ENCODE measurements at regions not wholly inside any gene's neighbourhood (a gene's known extent, or its start where the extent isn't known, plus 50 kb on each side); places are given as distances from the start of the nearest gene placed in this dataset.
"Not testable (repeated sequence)": the region's sequence is repeated elsewhere in the genome, so short reads cannot be mapped to it uniquely, and the experiment has no call there.

DNA sequence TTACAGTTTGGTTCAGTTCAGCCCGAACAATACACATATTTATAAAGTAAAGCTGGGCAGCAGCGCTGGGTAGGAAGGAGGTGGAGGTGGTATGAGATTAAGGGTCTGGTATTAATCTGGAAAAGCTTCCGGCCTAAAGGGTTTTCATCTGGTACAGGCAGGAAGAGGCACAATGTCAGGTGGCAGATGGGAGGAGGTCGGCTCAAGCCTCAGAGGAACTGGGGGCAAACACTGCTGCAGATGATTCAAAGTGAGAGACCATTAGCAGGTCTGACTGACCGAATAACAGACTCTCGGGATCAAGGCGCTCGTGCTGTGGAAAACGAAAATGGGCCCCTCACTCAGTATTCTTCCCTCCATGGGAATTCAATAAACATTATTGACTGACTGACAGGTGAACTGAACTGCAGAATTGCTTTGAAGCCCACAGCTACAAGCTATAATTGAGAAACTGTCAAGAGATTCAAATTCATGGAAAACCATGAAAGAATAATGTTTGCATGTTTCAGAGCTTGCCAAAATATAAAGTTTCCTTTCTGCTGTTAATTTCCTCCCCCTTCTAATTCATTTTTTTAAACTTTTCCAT lies 75.3 kb downstream of the TMEM167A start:
- Histone ChIP-seq H3K9me3 (ENCODE audit: low read length) (no peaks in the 10 kb centered on the region), H3K4me1 (ENCODE audit: insufficient read depth, low read length) (peaks cover 6% of the 10 kb centered on the region), H3K4me3 (ENCODE audit: low read length) (no peak overlapping the region), H3K36me3 (ENCODE audit: insufficient read depth, low read length) (no peaks in the 10 kb centered on the region), H2AFZ (ENCODE audit: low read depth, low read length) (no peak overlapping the region), H3K27me3 (ENCODE audit: insufficient read depth, low read length) (no peaks in the 10 kb centered on the region)

DNA sequence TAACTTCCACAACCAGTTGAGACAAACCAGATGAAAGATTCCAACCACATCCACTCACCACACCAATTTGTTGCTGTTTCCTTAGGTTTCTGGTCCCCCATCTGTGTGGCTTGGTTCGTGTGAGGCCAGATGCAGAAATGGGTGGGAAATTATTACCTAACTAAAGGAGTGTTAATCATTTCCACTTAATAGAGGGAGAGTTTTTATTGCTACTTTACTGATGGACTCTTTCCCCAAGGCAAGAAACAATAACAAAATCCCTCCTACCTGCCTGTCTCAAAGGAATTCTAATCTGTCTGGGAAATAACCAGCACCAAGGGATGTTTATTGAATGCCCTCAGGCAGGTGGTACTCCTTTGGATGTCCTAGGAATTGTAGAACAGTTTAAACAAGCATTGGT lies 76.3 kb downstream of the TMEM167A start:
- H3K27me3 ChIP-seq (ENCODE audit: insufficient read depth, low read length), result no peaks in the 10 kb centered on the region
- H3K9me3 ChIP-seq (ENCODE audit: low read length), result no peaks in the 10 kb centered on the region
- no peak overlapping the region for H2AFZ ChIP-seq (ENCODE audit: low read depth, low read length)
- H3K4me1 ChIP-seq (ENCODE audit: insufficient read depth, low read length), result peaks cover 6% of the 10 kb centered on the region
- no peak overlapping the region for H3K4me3 ChIP-seq (ENCODE audit: low read length)
- H3K36me3 ChIP-seq (ENCODE audit: insufficient read depth, low read length), result no peaks in the 10 kb centered on the region

DNA sequence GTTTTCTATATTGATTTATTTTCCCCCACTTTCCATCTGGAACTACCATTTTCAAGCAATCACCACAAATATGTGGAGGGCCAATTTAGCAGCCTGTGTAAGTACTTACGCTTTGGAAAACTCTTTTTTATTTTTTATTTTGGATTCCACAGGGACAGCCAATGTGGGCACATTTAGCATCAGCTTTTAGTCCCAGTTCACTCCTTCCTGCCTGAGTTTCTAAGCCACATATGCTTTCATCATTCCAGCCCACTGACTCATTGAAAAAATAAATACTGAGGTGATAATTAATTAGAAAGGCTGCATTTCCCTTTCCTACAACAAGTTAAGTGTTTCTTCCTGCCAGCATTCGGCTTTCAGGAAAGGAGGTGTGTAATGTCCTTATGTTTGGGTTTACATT lies 76.8 kb downstream of the TMEM167A start:
- H3K36me3 ChIP-seq (ENCODE audit: insufficient read depth, low read length), result no peaks in the 10 kb centered on the region
- no peak overlapping the region for H3K4me3 ChIP-seq (ENCODE audit: low read length)
- no peaks in the 10 kb centered on the region for H3K27me3 ChIP-seq (ENCODE audit: insufficient read depth, low read length)
- peaks cover 6% of the 10 kb centered on the region for H3K4me1 ChIP-seq (ENCODE audit: insufficient read depth, low read length)
- H2AFZ ChIP-seq (ENCODE audit: low read depth, low read length), result no peak overlapping the region
- no peaks in the 10 kb centered on the region for H3K9me3 ChIP-seq (ENCODE audit: low read length)

DNA sequence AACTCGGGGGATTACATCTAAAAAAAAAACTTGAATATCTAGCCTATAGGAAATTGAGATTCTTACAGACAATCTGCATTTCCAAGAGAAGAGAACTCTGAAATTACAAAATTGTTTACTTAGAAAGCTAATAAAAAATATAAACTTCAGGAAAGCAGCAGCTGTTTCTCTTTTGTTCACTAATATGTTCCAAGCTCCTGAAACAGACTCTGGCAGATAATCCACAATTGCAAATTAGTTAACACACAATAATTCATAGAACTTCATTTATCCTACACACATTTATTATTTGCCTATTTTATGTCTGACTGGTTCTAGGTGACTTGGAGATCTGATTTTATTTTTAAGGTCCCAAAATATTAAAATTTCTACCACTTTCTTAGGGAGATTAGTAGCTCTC lies 83.8 kb downstream of the TMEM167A start:
- H3K9me3 ChIP-seq (ENCODE audit: low read length), result no peaks in the 10 kb centered on the region
- H3K4me3 ChIP-seq (ENCODE audit: low read length), result no peak overlapping the region
- no peaks in the 10 kb centered on the region for H3K4me1 ChIP-seq (ENCODE audit: insufficient read depth, low read length)
- H3K27me3 ChIP-seq (ENCODE audit: insufficient read depth, low read length), result no peaks in the 10 kb centered on the region
- no peak overlapping the region for H2AFZ ChIP-seq (ENCODE audit: low read depth, low read length)
- H3K36me3 ChIP-seq (ENCODE audit: insufficient read depth, low read length), result no peaks in the 10 kb centered on the region

GRCh38 chr5:82992646-82993045 lies 84.5 kb downstream of the TMEM167A start:
- Histone ChIP-seq H3K4me3 (ENCODE audit: low read length) (no peak overlapping the region), H2AFZ (ENCODE audit: low read depth, low read length) (no peak overlapping the region), H3K27me3 (ENCODE audit: insufficient read depth, low read length) (no peaks in the 10 kb centered on the region), H3K4me1 (ENCODE audit: insufficient read depth, low read length) (no peaks in the 10 kb centered on the region), H3K36me3 (ENCODE audit: insufficient read depth, low read length) (no peaks in the 10 kb centered on the region), H3K9me3 (ENCODE audit: low read length) (no peaks in the 10 kb centered on the region)

GRCh38 chr5:82991678-82992323 lies 85.4 kb downstream of the TMEM167A start:
- H2AFZ ChIP-seq (ENCODE audit: low read depth, low read length), result no peak overlapping the region
- H3K9me3 ChIP-seq (ENCODE audit: low read length), result no peaks in the 10 kb centered on the region
- no peaks in the 10 kb centered on the region for H3K4me1 ChIP-seq (ENCODE audit: insufficient read depth, low read length)
- H3K36me3 ChIP-seq (ENCODE audit: insufficient read depth, low read length), result no peaks in the 10 kb centered on the region
- no peak overlapping the region for H3K4me3 ChIP-seq (ENCODE audit: low read length)
- H3K27me3 ChIP-seq (ENCODE audit: insufficient read depth, low read length), result no peaks in the 10 kb centered on the region

GRCh38 chr5:82991059-82991458 lies 86.1 kb downstream of the TMEM167A start:
- no peaks in the 10 kb centered on the region for H3K36me3 ChIP-seq (ENCODE audit: insufficient read depth, low read length)
- H3K9me3 ChIP-seq (ENCODE audit: low read length), result no peaks in the 10 kb centered on the region
- H3K4me1 ChIP-seq (ENCODE audit: insufficient read depth, low read length), result peaks cover 2% of the 10 kb centered on the region
- H3K4me3 ChIP-seq (ENCODE audit: low read length), result no peak overlapping the region
- no peaks in the 10 kb centered on the region for H3K27me3 ChIP-seq (ENCODE audit: insufficient read depth, low read length)
- no peak overlapping the region for H2AFZ ChIP-seq (ENCODE audit: low read depth, low read length)

DNA sequence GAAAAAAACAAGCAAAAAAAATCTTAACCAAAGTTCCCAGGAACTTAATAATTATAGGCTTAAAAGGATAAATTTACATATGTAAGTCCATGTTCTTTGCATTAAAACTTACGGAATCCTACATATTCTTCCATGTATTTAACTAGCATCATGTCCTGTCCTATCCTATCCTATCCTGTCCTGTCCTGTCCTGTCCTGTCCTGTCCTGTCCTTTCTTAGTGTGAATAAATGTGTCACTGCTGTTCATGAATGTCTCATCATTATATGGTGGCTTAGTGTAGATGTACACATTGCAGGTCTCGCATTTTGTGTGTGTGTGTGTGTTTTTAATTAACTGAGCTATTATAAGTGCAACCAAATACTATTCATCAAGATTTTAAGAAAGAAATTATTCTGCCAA lies 90.0 kb downstream of the TMEM167A start:
- H3K4me1 ChIP-seq (ENCODE audit: insufficient read depth, low read length), result peaks cover 12% of the 10 kb centered on the region
- H2AFZ ChIP-seq (ENCODE audit: low read depth, low read length), result no peak overlapping the region
- no peaks in the 10 kb centered on the region for H3K9me3 ChIP-seq (ENCODE audit: low read length)
- H3K36me3 ChIP-seq (ENCODE audit: insufficient read depth, low read length), result no peaks in the 10 kb centered on the region
- no peak overlapping the region for H3K4me3 ChIP-seq (ENCODE audit: low read length)
- H3K27me3 ChIP-seq (ENCODE audit: insufficient read depth, low read length), result no peaks in the 10 kb centered on the region

- H3K36me3 ChIP-seq (ENCODE audit: insufficient read depth, low read length), result no peaks in the 10 kb centered on the region
- H3K27me3 ChIP-seq (ENCODE audit: insufficient read depth, low read length), result no peaks in the 10 kb centered on the region
- H3K4me3 ChIP-seq (ENCODE audit: low read length), result no peak overlapping the region
- H2AFZ ChIP-seq (ENCODE audit: low read depth, low read length), result no peak overlapping the region
- H3K9me3 ChIP-seq (ENCODE audit: low read length), result no peaks in the 10 kb centered on the region
- peaks cover 12% of the 10 kb centered on the region for H3K4me1 ChIP-seq (ENCODE audit: insufficient read depth, low read length)
Observed at GRCh38 chr5:82986404-82986803, 90.8 kb downstream of the TMEM167A start.

DNA sequence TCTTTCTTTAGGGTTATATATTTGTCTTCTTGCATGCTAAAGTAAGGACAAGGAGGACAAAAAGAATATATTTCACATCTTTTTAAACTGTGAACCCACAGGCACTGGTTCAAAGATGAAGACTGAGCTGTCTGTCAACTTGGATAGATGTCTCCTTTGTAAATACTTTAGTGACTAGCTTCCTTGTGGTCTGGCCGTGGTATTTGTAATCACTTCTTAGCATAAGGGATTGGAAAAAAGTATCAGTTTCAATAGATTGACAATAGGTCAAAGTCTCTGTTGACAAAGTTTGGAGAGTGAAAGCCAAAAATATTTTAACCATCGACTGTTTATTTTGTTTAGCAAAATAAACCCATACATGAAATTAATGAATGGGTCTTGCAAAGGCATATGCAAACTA lies 91.4 kb downstream of the TMEM167A start:
- no peaks in the 10 kb centered on the region for H3K27me3 ChIP-seq (ENCODE audit: insufficient read depth, low read length)
- no peaks in the 10 kb centered on the region for H3K36me3 ChIP-seq (ENCODE audit: insufficient read depth, low read length)
- peaks cover 12% of the 10 kb centered on the region for H3K4me1 ChIP-seq (ENCODE audit: insufficient read depth, low read length)
- H3K4me3 ChIP-seq (ENCODE audit: low read length), result no peak overlapping the region
- peak overlapping the region; percentile 69 for H2AFZ ChIP-seq (ENCODE audit: low read depth, low read length)
- no peaks in the 10 kb centered on the region for H3K9me3 ChIP-seq (ENCODE audit: low read length)

DNA sequence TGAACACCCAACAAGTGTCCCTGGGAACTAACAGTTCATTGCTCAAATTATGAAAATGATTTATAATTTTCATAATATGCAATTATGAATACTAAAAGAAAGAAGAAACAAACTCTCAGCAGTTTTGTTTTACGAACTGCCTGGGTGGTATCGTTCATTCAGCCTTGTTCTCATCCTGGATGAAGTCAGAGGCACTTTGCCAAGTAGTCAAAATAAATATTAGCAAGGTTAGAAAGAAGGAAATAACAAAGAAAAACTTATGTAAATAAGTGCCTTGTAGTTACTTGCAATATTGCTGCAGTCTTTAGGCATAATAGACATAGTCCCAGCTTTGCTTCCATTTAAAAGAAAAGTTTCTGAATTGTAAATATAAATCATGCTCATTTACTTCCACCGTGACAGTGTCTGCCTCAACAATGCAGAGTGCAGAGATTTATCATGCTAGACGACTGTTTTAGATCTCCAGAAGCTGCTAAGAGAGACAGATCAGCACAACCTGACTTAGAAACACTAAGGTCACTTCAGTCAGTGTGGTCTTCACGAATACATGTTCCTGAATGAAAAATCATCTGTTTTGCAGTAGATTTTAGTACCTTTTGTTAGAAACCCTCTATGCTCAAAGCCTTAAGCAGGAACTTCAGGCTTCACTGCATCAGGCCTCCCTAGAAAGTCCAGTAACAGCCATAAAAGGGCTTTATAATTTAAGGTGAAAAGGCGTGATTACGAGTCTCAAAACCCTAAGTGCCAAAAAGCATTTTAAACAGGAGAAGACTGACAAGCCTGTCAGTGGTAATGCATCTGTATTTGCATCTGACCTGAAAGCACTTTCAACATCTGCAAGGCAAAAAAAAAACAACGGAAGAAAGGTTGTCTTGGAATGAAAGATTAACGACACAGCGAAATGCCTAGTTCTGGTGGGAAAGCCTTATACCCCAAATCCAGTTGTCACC lies 92.1 kb downstream of the TMEM167A start:
- H2AFZ ChIP-seq (ENCODE audit: low read depth, low read length), result peak overlapping the region; percentile 69
- H3K4me1 ChIP-seq (ENCODE audit: insufficient read depth, low read length), result peaks cover 12% of the 10 kb centered on the region
- no peaks in the 10 kb centered on the region for H3K9me3 ChIP-seq (ENCODE audit: low read length)
- no peaks in the 10 kb centered on the region for H3K27me3 ChIP-seq (ENCODE audit: insufficient read depth, low read length)
- no peak overlapping the region for H3K4me3 ChIP-seq (ENCODE audit: low read length)
- no peaks in the 10 kb centered on the region for H3K36me3 ChIP-seq (ENCODE audit: insufficient read depth, low read length)

DNA sequence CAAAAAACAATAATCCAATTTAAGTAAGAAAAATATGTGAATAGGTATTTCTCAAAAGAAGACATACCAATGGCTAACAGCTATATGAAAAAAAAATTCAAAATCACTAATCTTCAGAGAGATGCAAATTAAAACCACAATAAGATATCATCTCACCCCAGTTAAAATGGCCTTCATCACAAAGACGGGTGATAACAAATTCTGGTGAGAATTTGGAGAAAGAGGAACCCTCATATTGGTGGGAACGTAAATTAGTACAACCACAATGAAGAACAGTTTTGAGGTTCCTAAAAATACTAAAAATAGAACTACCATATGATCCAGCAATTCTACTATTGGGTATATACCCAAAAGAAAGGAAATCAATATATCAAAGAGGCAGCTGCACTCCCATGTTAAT lies 94.3 kb downstream of the TMEM167A start:
- no peaks in the 10 kb centered on the region for H3K27me3 ChIP-seq (ENCODE audit: insufficient read depth, low read length)
- no peaks in the 10 kb centered on the region for H3K36me3 ChIP-seq (ENCODE audit: insufficient read depth, low read length)
- H3K9me3 ChIP-seq (ENCODE audit: low read length), result no peaks in the 10 kb centered on the region
- no peak overlapping the region for H2AFZ ChIP-seq (ENCODE audit: low read depth, low read length)
- peaks cover 12% of the 10 kb centered on the region for H3K4me1 ChIP-seq (ENCODE audit: insufficient read depth, low read length)
- H3K4me3 ChIP-seq (ENCODE audit: low read length), result no peak overlapping the region

GRCh38 chr5:82976887-82977286 lies 100.3 kb downstream of the TMEM167A start:
- H3K4me3 ChIP-seq (ENCODE audit: low read length); H3K4me1 ChIP-seq (ENCODE audit: insufficient read depth, low read length); H3K36me3 ChIP-seq (ENCODE audit: insufficient read depth, low read length); H2AFZ ChIP-seq (ENCODE audit: low read depth, low read length); H3K27me3 ChIP-seq (ENCODE audit: insufficient read depth, low read length): not testable (repeated sequence)
- peaks cover 11% of the 10 kb centered on the region for H3K9me3 ChIP-seq (ENCODE audit: low read length)

Measured in neuron (in vitro differentiated cells).